ENCODE measurements at regions not wholly inside any gene's neighbourhood (a gene's known extent, or its start where the extent isn't known, plus 50 kb on each side); places are given as distances from the start of the nearest gene placed in this dataset.

GRCh38 chr10:108393089-108393488 is 1228.6 kb upstream of the SORCS1 start:
- H3K4me3 ChIP-seq (ENCODE audit: low read depth, low read length): no peak overlapping the region
- no peaks in the 10 kb centered on the region for H3K36me3 ChIP-seq (ENCODE audit: insufficient read depth)
- no peaks in the 10 kb centered on the region for H3K4me1 ChIP-seq (ENCODE audit: insufficient read depth)
- no peak overlapping the region for H3K27ac ChIP-seq (ENCODE audit: low read depth)
- 66% methylated on average over 1 of the region's 1 CpG for WGBS
- DNase-seq (ENCODE audit: extremely low spot score): no peak

GRCh38 chr10:108392286-108392685 is 1227.8 kb upstream of the SORCS1 start:
- 59% methylated on average over 1 of the region's 1 CpG for WGBS
- H3K36me3 ChIP-seq (ENCODE audit: insufficient read depth): no peaks in the 10 kb centered on the region
- no peak overlapping the region for H3K27ac ChIP-seq (ENCODE audit: low read depth)
- no peak for DNase-seq (ENCODE audit: extremely low spot score)
- no peaks in the 10 kb centered on the region for H3K4me1 ChIP-seq (ENCODE audit: insufficient read depth)
- no peak overlapping the region for H3K4me3 ChIP-seq (ENCODE audit: low read depth, low read length)

- no peaks in the 10 kb centered on the region for H3K4me1 ChIP-seq (ENCODE audit: insufficient read depth)
- DNase-seq (ENCODE audit: extremely low spot score): no peak
- H3K36me3 ChIP-seq (ENCODE audit: insufficient read depth): no peaks in the 10 kb centered on the region
- H3K27ac ChIP-seq (ENCODE audit: low read depth): no peak overlapping the region
- 69% methylated on average over 1 of the region's 1 CpG for WGBS
- H3K4me3 ChIP-seq (ENCODE audit: low read depth, low read length): no peak overlapping the region
Measured at GRCh38 chr10:108388706-108389105, 1224.2 kb upstream of the SORCS1 start.

GRCh38 chr10:108385963-108386362 is 1221.5 kb upstream of the SORCS1 start:
- Histone ChIP-seq H3K4me3 (ENCODE audit: low read depth, low read length) (no peak overlapping the region), H3K4me1 (ENCODE audit: insufficient read depth) (no peaks in the 10 kb centered on the region), H3K36me3 (ENCODE audit: insufficient read depth) (no peaks in the 10 kb centered on the region), H3K27ac (ENCODE audit: low read depth) (no peak overlapping the region)
- DNase-seq (ENCODE audit: extremely low spot score): no peak
- 91% methylated on average over 3 of the region's 3 CpGs for WGBS

- Histone ChIP-seq H3K4me1 (ENCODE audit: insufficient read depth) (no peaks in the 10 kb centered on the region), H3K27ac (ENCODE audit: low read depth) (no peak overlapping the region), H3K4me3 (ENCODE audit: low read depth, low read length) (no peak overlapping the region), H3K36me3 (ENCODE audit: insufficient read depth) (no peaks in the 10 kb centered on the region)
- 73% methylated on average over 1 of the region's 1 CpG for WGBS
- DNase-seq (ENCODE audit: extremely low spot score): no peak
Measured at GRCh38 chr10:108384378-108384777, 1219.9 kb upstream of the SORCS1 start.

GRCh38 chr10:108378779-108379178 is 1214.3 kb upstream of the SORCS1 start:
- Histone ChIP-seq H3K4me1 (ENCODE audit: insufficient read depth) (no peaks in the 10 kb centered on the region), H3K36me3 (ENCODE audit: insufficient read depth) (no peaks in the 10 kb centered on the region), H3K27ac (ENCODE audit: low read depth) (no peak overlapping the region), H3K4me3 (ENCODE audit: low read depth, low read length) (no peak overlapping the region)
- DNase-seq (ENCODE audit: extremely low spot score): no peak

- Histone ChIP-seq H3K4me3 (ENCODE audit: low read depth, low read length) (no peak overlapping the region), H3K36me3 (ENCODE audit: insufficient read depth) (no peaks in the 10 kb centered on the region)
Measured at GRCh38 chr10:108375691-108376090, 1211.2 kb upstream of the SORCS1 start.

GRCh38 chr10:108374991-108375390 is 1210.5 kb upstream of the SORCS1 start:
- WGBS: 66% methylated on average over 1 of the region's 1 CpG
- Histone ChIP-seq H3K36me3 (ENCODE audit: insufficient read depth) (no peaks in the 10 kb centered on the region), H3K4me3 (ENCODE audit: low read depth, low read length) (no peak overlapping the region), H3K4me1 (ENCODE audit: insufficient read depth) (no peaks in the 10 kb centered on the region), H3K27ac (ENCODE audit: low read depth) (no peak overlapping the region)
- DNase-seq (ENCODE audit: extremely low spot score): no peak

More at GRCh38 chr10:108375691-108376090, 1211.2 kb upstream of the SORCS1 start:
- no peak for DNase-seq (ENCODE audit: extremely low spot score)
- H3K27ac ChIP-seq (ENCODE audit: low read depth): no peak overlapping the region
- no peaks in the 10 kb centered on the region for H3K4me1 ChIP-seq (ENCODE audit: insufficient read depth)

GRCh38 chr10:108365541-108365940 is 1201.0 kb upstream of the SORCS1 start:
- DNase-seq (ENCODE audit: extremely low spot score): no peak

GRCh38 chr10:108363576-108363975 is 1199.1 kb upstream of the SORCS1 start:
- Histone ChIP-seq H3K27ac (ENCODE audit: low read depth) (no peak overlapping the region), H3K4me1 (ENCODE audit: insufficient read depth) (no peaks in the 10 kb centered on the region), H3K4me3 (ENCODE audit: low read depth, low read length) (no peak overlapping the region), H3K36me3 (ENCODE audit: insufficient read depth) (no peaks in the 10 kb centered on the region)
- WGBS: 88% methylated on average over 4 of the region's 4 CpGs
- DNase-seq (ENCODE audit: extremely low spot score): no peak

More at GRCh38 chr10:108365541-108365940, 1201.0 kb upstream of the SORCS1 start:
- H3K27ac ChIP-seq (ENCODE audit: low read depth): no peak overlapping the region
- H3K4me1 ChIP-seq (ENCODE audit: insufficient read depth): no peaks in the 10 kb centered on the region
- no peak overlapping the region for H3K4me3 ChIP-seq (ENCODE audit: low read depth, low read length)
- H3K36me3 ChIP-seq (ENCODE audit: insufficient read depth): no peaks in the 10 kb centered on the region

GRCh38 chr10:108362961-108363360 is 1198.5 kb upstream of the SORCS1 start:
- no peak overlapping the region for H3K27ac ChIP-seq (ENCODE audit: low read depth)
- WGBS: 89% methylated on average over 1 of the region's 1 CpG
- H3K4me1 ChIP-seq (ENCODE audit: insufficient read depth): no peaks in the 10 kb centered on the region
- DNase-seq (ENCODE audit: extremely low spot score): no peak
- H3K4me3 ChIP-seq (ENCODE audit: low read depth, low read length): no peak overlapping the region
- H3K36me3 ChIP-seq (ENCODE audit: insufficient read depth): no peaks in the 10 kb centered on the region

GRCh38 chr10:108362296-108362695 is 1197.8 kb upstream of the SORCS1 start:
- H3K4me1 ChIP-seq (ENCODE audit: insufficient read depth): no peaks in the 10 kb centered on the region
- DNase-seq (ENCODE audit: extremely low spot score): no peak
- H3K36me3 ChIP-seq (ENCODE audit: insufficient read depth): no peaks in the 10 kb centered on the region
- H3K27ac ChIP-seq (ENCODE audit: low read depth): no peak overlapping the region
- no peak overlapping the region for H3K4me3 ChIP-seq (ENCODE audit: low read depth, low read length)
- 56% methylated on average over 2 of the region's 2 CpGs for WGBS

- H3K27ac ChIP-seq (ENCODE audit: low read depth): no peak overlapping the region
- DNase-seq (ENCODE audit: extremely low spot score): no peak
- H3K36me3 ChIP-seq (ENCODE audit: insufficient read depth): no peaks in the 10 kb centered on the region
- 76% methylated on average over 2 of the region's 2 CpGs for WGBS
- H3K4me1 ChIP-seq (ENCODE audit: insufficient read depth): no peaks in the 10 kb centered on the region
- H3K4me3 ChIP-seq (ENCODE audit: low read depth, low read length): no peak overlapping the region
Measured at GRCh38 chr10:108360187-108360586, 1195.7 kb upstream of the SORCS1 start.

- 66% methylated on average over 3 of the region's 3 CpGs for WGBS
- Histone ChIP-seq H3K27ac (ENCODE audit: low read depth) (no peak overlapping the region), H3K4me3 (ENCODE audit: low read depth, low read length) (no peak overlapping the region), H3K4me1 (ENCODE audit: insufficient read depth) (no peaks in the 10 kb centered on the region), H3K36me3 (ENCODE audit: insufficient read depth) (no peaks in the 10 kb centered on the region)
- DNase-seq (ENCODE audit: extremely low spot score): no peak
Measured at GRCh38 chr10:108358912-108359311, 1194.4 kb upstream of the SORCS1 start.

- Histone ChIP-seq H3K36me3 (ENCODE audit: insufficient read depth) (no peaks in the 10 kb centered on the region), H3K4me1 (ENCODE audit: insufficient read depth) (no peaks in the 10 kb centered on the region), H3K4me3 (ENCODE audit: low read depth, low read length) (no peak overlapping the region), H3K27ac (ENCODE audit: low read depth) (no peak overlapping the region)
- DNase-seq (ENCODE audit: extremely low spot score): no peak
- WGBS: 36% methylated on average over 2 of the region's 2 CpGs
Measured at GRCh38 chr10:108352771-108353170, 1188.3 kb upstream of the SORCS1 start.

Data from urinary bladder (tissue), 3 donors.